CD8-positive, alpha-beta memory T cell (primary cell): ENCODE measurements at regions not wholly inside any gene's neighbourhood (a gene's known extent, or its start where the extent isn't known, plus 50 kb on each side); places are given as distances from the start of the nearest gene placed in this dataset.

Experiments
- CTCF ChIA-PET: fragments of 350-600 bp; sonication (Branson Sonifier 250); formaldehyde crosslinking; loops from one replicate; lab custom pipeline; 2021; ENCODE audit warnings: antibody characterized with exemption; lab: Charles Lee
- POLR2A ChIA-PET: fragments of 350-600 bp; sonication (Branson Sonifier 250); formaldehyde crosslinking; loops from one replicate; lab custom pipeline; 2021; ENCODE audit warnings: antibody characterized with exemption; lab: Charles Lee
- DNase-seq, 5 donors: peaks; one replicate each; pipeline versions ENCODE4 v3.0.0 to v3.0.0-alpha.2; 2020 to 2022; ENCODE audit warnings: mixed read lengths in 1 of 5
- H3K27ac ChIP-seq: one replicate; pipeline ENCODE4 v1.7.0; 2013; ENCODE audit warnings: low read depth, mild to moderate bottlenecking, low read length, moderate library complexity
- H3K27me3 ChIP-seq: 2 replicates; pipeline ENCODE4 v1.7.0; 2013; ENCODE audit warnings: low read length, mild to moderate bottlenecking; ENCODE audit not compliant: insufficient read depth, poor library complexity, severe bottlenecking
- H3K36me3 ChIP-seq: 2 replicates; pipeline ENCODE4 v1.7.0; 2013; ENCODE audit warnings: mild to moderate bottlenecking, low read length, moderate library complexity; ENCODE audit not compliant: insufficient read depth
- H3K4me1 ChIP-seq: 2 replicates; pipeline ENCODE4 v1.7.0; 2013; ENCODE audit warnings: mild to moderate bottlenecking, low read length, moderate library complexity; ENCODE audit not compliant: insufficient read depth
- H3K4me3 ChIP-seq: 2 replicates; pipeline ENCODE4 v1.7.0; 2013; ENCODE audit warnings: mild to moderate bottlenecking, low read length
- H3K9me3 ChIP-seq: 2 replicates; pipeline ENCODE4 v1.7.0; 2013; ENCODE audit warnings: mild to moderate bottlenecking, low read length
- H3K27ac Mint-ChIP-seq, 8 donors: one replicate each; pipeline ENCODE4 v1.8.0; 2020 to 2021; ENCODE audit warnings: mixed read lengths in 8 of 8, mild to moderate bottlenecking in 6 of 8, inconsistent platforms in 3 of 8, moderate library complexity in 3 of 8
- H3K27me3 Mint-ChIP-seq, 2 donors: one replicate each; pipeline ENCODE4 v1.8.0; 2020 to 2021; ENCODE audit warnings: mixed read lengths in 2 of 2, mild to moderate bottlenecking in 1 of 2, moderate library complexity in 1 of 2
- H3K36me3 Mint-ChIP-seq, 3 donors: one replicate each; pipeline ENCODE4 v1.8.0; 2020 to 2021; ENCODE audit warnings: mixed read lengths in 3 of 3, inconsistent platforms in 1 of 3, mild to moderate bottlenecking in 1 of 3
- H3K4me1 Mint-ChIP-seq, 3 donors: one replicate each; pipeline ENCODE4 v1.8.0; 2020 to 2021; ENCODE audit warnings: mixed read lengths in 3 of 3, inconsistent platforms in 1 of 3, mild to moderate bottlenecking in 1 of 3
- H3K4me3 Mint-ChIP-seq, 7 donors: one replicate each; pipeline ENCODE4 v1.8.0; 2020 to 2021; ENCODE audit warnings: mixed read lengths in 7 of 7, mild to moderate bottlenecking in 6 of 7, moderate library complexity in 4 of 7, inconsistent platforms in 2 of 7
- H3K9me3 Mint-ChIP-seq, 5 donors: one replicate each; pipeline ENCODE4 v1.8.0; 2020 to 2022; ENCODE audit warnings: mixed read lengths in 5 of 5, mild to moderate bottlenecking in 3 of 5, moderate library complexity in 2 of 5, inconsistent platforms in 1 of 5

DNA sequence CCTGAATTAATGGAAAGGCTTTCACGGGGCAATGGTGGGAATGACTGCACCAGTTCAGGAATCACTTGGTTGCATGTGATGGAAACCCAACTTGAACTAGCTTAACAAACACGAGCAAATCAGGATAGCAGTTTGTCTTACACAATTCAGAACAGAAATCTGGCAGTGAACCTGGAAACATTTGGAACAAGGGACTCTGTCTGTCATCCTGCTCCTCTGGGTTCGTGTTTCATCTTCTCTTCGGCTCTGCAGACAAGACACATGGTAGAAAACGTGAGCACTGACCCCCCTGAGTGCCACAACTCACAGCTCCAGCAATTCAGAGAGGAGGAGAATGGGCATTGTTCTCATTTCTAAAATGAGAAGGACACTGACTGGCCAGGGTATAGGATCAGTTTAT is 218.1 kb upstream of the NREP start:
- Histone ChIP-seq H3K4me3 (no peak overlapping the region), H3K9me3 (no peaks in the 10 kb centered on the region), H3K4me1 (no peaks in the 10 kb centered on the region), H3K36me3 (no peaks in the 10 kb centered on the region), H3K27ac (no peak overlapping the region), H3K27me3 (no peaks in the 10 kb centered on the region)
- Mint-ChIP-seq H3K27ac (no peak overlapping the region), H3K27me3 (no peaks in the 10 kb centered on the region), H3K4me1 (no peaks in the 10 kb centered on the region), H3K9me3 (no peaks in the 10 kb centered on the region), H3K36me3 (no peaks in the 10 kb centered on the region), H3K4me3 (no peak overlapping the region)
- POLR2A ChIA-PET = no interaction called here
- no peak for DNase-seq
- CTCF ChIA-PET = no interaction called here

DNA sequence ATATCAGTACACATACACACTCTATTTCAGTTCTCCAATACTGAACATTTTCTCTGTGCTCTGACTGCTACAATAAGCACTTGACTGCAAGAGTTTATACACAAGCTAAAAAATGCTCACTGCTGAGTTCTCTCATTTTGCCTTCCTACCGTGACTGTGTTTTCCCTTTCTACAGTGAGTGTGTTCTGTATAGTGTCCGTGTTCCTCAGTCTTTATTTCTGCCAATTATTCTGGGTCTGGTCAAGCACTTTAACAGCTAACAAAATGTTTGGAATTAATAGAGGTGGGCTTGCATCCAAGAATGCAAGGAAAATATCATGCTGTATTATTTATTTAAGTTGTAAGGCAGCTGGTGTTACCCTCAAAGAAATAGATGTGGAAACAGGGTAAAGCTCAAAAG is 217.0 kb upstream of the NREP start:
- no peak overlapping the region for H3K4me3 ChIP-seq
- H3K9me3 Mint-ChIP-seq = no peaks in the 10 kb centered on the region
- H3K4me1 ChIP-seq = no peaks in the 10 kb centered on the region
- ChIA-PET CTCF (no interaction called here), POLR2A (no interaction called here)
- H3K36me3 ChIP-seq = no peaks in the 10 kb centered on the region
- H3K27ac ChIP-seq = no peak overlapping the region
- H3K4me3 Mint-ChIP-seq = no peak overlapping the region
- H3K9me3 ChIP-seq = no peaks in the 10 kb centered on the region
- no peaks in the 10 kb centered on the region for H3K27me3 Mint-ChIP-seq
- H3K4me1 Mint-ChIP-seq = no peaks in the 10 kb centered on the region
- no peaks in the 10 kb centered on the region for H3K27me3 ChIP-seq
- H3K36me3 Mint-ChIP-seq = no peaks in the 10 kb centered on the region
- no peak for DNase-seq
- H3K27ac Mint-ChIP-seq = no peak overlapping the region

DNA sequence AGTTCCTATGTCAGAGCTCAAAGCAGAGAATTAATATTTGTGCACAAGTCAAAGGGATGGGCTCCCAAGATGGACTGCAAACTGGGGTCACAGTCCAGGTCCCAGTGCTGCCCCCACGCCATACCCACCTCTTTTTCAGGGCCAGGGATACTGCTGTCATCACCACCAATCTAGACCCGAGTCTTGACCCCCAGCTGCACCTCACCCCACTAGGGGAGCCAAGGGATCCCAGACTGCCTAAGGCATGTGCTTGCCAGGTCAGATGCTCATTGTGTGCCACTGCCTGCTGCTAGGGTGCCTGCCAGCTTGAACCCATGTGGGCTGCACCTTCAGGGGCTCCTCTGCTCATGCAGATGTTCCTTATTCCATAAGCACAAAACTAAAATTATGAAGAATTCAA is 215.6 kb upstream of the NREP start:
- H3K36me3 Mint-ChIP-seq = no peaks in the 10 kb centered on the region
- Histone ChIP-seq H3K36me3 (no peaks in the 10 kb centered on the region), H3K9me3 (no peaks in the 10 kb centered on the region), H3K4me1 (no peaks in the 10 kb centered on the region), H3K27ac (no peak overlapping the region), H3K4me3 (no peak overlapping the region), H3K27me3 (no peaks in the 10 kb centered on the region)
- no peak overlapping the region for H3K4me3 Mint-ChIP-seq
- no peaks in the 10 kb centered on the region for H3K9me3 Mint-ChIP-seq
- DNase-seq = no peak
- ChIA-PET CTCF (no interaction called here), POLR2A (no interaction called here)
- no peaks in the 10 kb centered on the region for H3K4me1 Mint-ChIP-seq
- no peaks in the 10 kb centered on the region for H3K27me3 Mint-ChIP-seq
- H3K27ac Mint-ChIP-seq = no peak overlapping the region

DNA sequence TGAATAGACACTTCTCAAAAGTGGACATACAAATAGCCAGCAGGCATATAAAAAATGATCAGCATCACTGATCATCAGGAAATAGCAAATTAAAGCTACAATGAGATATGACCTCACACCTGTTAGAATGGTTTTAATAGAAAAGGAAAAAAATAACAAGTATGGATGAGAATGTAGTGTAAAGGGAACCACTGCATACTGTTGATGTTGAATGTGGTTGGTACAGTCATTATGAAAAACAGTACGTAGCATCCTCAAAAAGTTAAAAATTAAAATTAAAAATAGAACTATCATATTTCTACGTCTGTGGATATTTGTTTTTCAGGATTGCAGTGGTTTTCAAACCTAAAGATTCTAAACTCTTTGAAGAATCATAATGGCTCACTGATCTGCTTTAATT is 215.1 kb upstream of the NREP start:
- Mint-ChIP-seq H3K36me3 (no peaks in the 10 kb centered on the region), H3K9me3 (no peaks in the 10 kb centered on the region), H3K4me1 (no peaks in the 10 kb centered on the region), H3K4me3 (no peak overlapping the region), H3K27me3 (no peaks in the 10 kb centered on the region), H3K27ac (no peak overlapping the region)
- ChIA-PET POLR2A (no interaction called here), CTCF (no interaction called here)
- Histone ChIP-seq H3K27ac (no peak overlapping the region), H3K9me3 (no peaks in the 10 kb centered on the region), H3K36me3 (no peaks in the 10 kb centered on the region), H3K4me3 (no peak overlapping the region), H3K4me1 (no peaks in the 10 kb centered on the region), H3K27me3 (no peaks in the 10 kb centered on the region)
- DNase-seq = no peak

DNA sequence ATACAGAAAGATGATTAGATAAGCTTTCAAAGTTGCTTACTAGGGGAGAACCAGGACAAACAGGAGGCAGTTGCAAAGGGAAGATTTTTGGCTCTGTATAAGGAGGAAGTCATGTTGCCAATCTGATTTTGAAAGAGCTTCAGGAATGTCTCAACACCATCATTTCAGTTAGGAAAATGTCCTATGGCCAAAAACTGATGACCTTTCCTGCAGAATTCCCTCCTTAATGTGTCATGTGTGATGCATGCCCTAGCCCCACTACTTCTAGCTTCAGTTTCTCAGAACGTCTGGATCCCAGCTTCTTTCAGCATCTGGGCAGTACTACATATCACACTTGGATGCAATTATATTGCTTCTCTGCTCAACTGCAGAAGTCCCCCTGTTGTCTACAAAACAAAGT is 211.5 kb upstream of the NREP start:
- ChIA-PET CTCF (no interaction called here), POLR2A (no interaction called here)
- H3K36me3 ChIP-seq = no peaks in the 10 kb centered on the region

DNA sequence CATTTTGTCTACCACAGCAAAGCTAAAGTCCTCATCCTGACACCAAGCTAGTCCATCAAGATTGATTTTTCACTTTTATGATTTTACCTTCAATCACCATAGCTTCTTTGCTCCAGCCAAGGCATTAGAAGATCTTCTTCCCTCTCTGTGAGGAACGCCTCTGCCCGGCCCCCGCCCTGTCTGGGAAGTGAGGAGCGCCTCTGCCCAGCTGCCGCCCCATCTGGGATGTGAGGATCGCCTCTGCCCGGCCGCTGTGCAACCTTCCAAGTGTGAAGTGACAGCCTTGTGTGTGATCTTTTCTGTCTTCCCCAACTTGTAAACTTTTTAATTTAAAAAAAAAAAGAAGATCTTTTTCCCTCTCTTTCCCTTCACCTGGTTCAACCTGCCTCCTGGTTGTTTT is 210.5 kb upstream of the NREP start:
- H3K36me3 Mint-ChIP-seq = no peaks in the 10 kb centered on the region
- no peaks in the 10 kb centered on the region for H3K4me1 ChIP-seq
- H3K27ac Mint-ChIP-seq = no peak overlapping the region
- H3K36me3 ChIP-seq = no peaks in the 10 kb centered on the region
- no peak for DNase-seq
- ChIA-PET POLR2A (no interaction called here), CTCF (no interaction called here)
- H3K4me3 Mint-ChIP-seq = no peak overlapping the region
- no peak overlapping the region for H3K4me3 ChIP-seq
- H3K27ac ChIP-seq = no peak overlapping the region
- H3K9me3 Mint-ChIP-seq = peaks cover 0 to 2% (median 0%) of the 10 kb centered on the region in 5 donors
- H3K27me3 Mint-ChIP-seq = no peaks in the 10 kb centered on the region
- no peaks in the 10 kb centered on the region for H3K9me3 ChIP-seq
- no peaks in the 10 kb centered on the region for H3K27me3 ChIP-seq
- H3K4me1 Mint-ChIP-seq = no peaks in the 10 kb centered on the region

More for the DNA sequence above, 211.5 kb upstream of the NREP start:
- no peaks in the 10 kb centered on the region for H3K4me1 Mint-ChIP-seq
- no peak for DNase-seq
- H3K27ac ChIP-seq = no peak overlapping the region
- H3K27ac Mint-ChIP-seq = no peak overlapping the region
- H3K4me3 Mint-ChIP-seq = no peak overlapping the region
- no peaks in the 10 kb centered on the region for H3K9me3 ChIP-seq
- no peak overlapping the region for H3K4me3 ChIP-seq
- no peaks in the 10 kb centered on the region for H3K4me1 ChIP-seq
- no peaks in the 10 kb centered on the region for H3K27me3 ChIP-seq
- H3K36me3 Mint-ChIP-seq = no peaks in the 10 kb centered on the region
- no peaks in the 10 kb centered on the region for H3K27me3 Mint-ChIP-seq
- peaks cover 0 to 2% (median 0%) of the 10 kb centered on the region in 5 donors for H3K9me3 Mint-ChIP-seq

DNA sequence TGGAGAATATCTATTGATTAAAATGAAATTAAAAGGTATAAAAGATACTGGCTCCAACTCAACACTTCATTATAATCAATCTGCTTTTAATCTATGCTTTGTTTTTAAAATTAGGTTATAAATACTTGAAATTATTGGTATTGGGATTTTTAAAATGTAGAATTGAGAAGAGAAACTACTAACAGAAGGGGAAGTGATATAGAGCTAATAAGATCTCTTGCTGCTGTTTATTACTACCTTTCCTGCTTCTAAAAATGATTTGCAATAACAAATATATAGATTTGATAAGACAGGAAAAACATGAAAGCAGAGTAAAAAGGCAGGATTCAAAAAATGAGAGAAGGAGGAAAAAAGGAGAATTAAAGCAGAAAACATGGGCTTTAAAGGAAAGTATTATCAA is 209.3 kb upstream of the NREP start:
- H3K27ac ChIP-seq = no peak overlapping the region
- peaks cover 0 to 2% (median 0%) of the 10 kb centered on the region in 5 donors for H3K9me3 Mint-ChIP-seq
- no peak overlapping the region for H3K4me3 Mint-ChIP-seq
- ChIA-PET CTCF (no interaction called here), POLR2A (no interaction called here)
- no peak for DNase-seq
- H3K36me3 ChIP-seq = no peaks in the 10 kb centered on the region
- H3K27me3 Mint-ChIP-seq = no peaks in the 10 kb centered on the region
- H3K36me3 Mint-ChIP-seq = no peaks in the 10 kb centered on the region
- H3K4me1 Mint-ChIP-seq = no peaks in the 10 kb centered on the region
- no peaks in the 10 kb centered on the region for H3K4me1 ChIP-seq
- H3K9me3 ChIP-seq = no peaks in the 10 kb centered on the region
- H3K27me3 ChIP-seq = no peaks in the 10 kb centered on the region
- no peak overlapping the region for H3K4me3 ChIP-seq
- no peak overlapping the region for H3K27ac Mint-ChIP-seq

DNA sequence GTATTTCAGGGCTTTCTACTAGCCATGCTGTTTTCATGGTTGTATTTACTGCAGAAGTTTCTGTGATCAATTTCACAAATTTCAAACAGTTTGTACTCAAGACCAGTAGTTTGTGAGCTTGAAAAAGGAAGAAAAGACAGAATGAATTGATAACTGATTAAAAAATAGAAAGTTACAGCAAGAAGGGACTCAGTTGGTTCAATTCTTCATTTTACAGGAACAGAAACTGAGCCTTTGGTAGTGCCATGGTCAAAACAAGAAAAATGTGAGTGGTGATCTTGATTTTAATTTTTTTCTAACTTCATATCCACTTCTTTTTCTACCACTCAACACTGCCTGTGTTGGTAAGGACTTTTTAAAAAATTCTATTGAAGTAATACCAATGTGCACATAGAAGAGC is 206.6 kb upstream of the NREP start:
- no peaks in the 10 kb centered on the region for H3K4me1 ChIP-seq
- CTCF ChIA-PET = no interaction called here

DNA sequence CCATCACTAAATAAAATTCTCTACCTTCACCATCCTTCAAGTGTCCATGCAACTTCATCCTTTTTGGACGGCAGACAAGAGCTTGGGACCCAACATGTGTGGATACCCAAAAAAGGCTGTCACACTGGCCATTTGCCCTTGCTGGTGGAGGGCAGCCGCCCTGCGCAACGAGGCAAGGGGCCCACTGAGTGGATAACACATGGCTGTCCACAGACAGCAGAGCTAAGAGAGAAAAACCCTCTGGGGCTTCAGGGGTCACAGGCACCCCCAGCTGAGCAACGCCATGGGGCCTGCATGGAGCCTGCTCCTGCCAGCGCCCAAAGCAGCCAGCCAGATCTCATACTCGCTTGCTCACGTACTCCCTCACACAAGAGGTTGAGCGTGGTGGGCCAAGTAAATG is 205.9 kb upstream of the NREP start:
- POLR2A ChIA-PET = no interaction called here
- Mint-ChIP-seq H3K27ac (no peak overlapping the region), H3K9me3 (peaks cover 0 to 2% (median 0%) of the 10 kb centered on the region in 5 donors), H3K27me3 (no peaks in the 10 kb centered on the region), H3K4me3 (no peak overlapping the region), H3K36me3 (no peaks in the 10 kb centered on the region), H3K4me1 (no peaks in the 10 kb centered on the region)
- no peak overlapping the region for H3K27ac ChIP-seq
- H3K36me3 ChIP-seq = no peaks in the 10 kb centered on the region
- H3K4me1 ChIP-seq = no peaks in the 10 kb centered on the region
- H3K9me3 ChIP-seq = no peaks in the 10 kb centered on the region
- no peak for DNase-seq
- no peaks in the 10 kb centered on the region for H3K27me3 ChIP-seq
- CTCF ChIA-PET = no interaction called here
- no peak overlapping the region for H3K4me3 ChIP-seq

More for the DNA sequence above, 206.6 kb upstream of the NREP start:
- no peaks in the 10 kb centered on the region for H3K36me3 ChIP-seq
- Mint-ChIP-seq H3K27me3 (no peaks in the 10 kb centered on the region), H3K4me3 (no peak overlapping the region), H3K36me3 (no peaks in the 10 kb centered on the region), H3K9me3 (peaks cover 0 to 2% (median 0%) of the 10 kb centered on the region in 5 donors), H3K4me1 (no peaks in the 10 kb centered on the region), H3K27ac (no peak overlapping the region)
- DNase-seq = no peak
- POLR2A ChIA-PET = no interaction called here
- no peak overlapping the region for H3K4me3 ChIP-seq
- no peaks in the 10 kb centered on the region for H3K27me3 ChIP-seq
- no peaks in the 10 kb centered on the region for H3K9me3 ChIP-seq
- H3K27ac ChIP-seq = no peak overlapping the region
